ENCODE measurements at regions not wholly inside any gene's neighbourhood (a gene's known extent, or its start where the extent isn't known, plus 50 kb on each side); places are given as distances from the start of the nearest gene placed in this dataset.

GRCh38 chr3:107065094-107065861, 312.0 kb upstream of the CCDC54 start:
- DNase-seq (ENCODE audit: low read depth): no peak
- no peaks in the 10 kb centered on the region for H3K36me3 ChIP-seq (ENCODE audit: control insufficient read depth, insufficient read depth, low read length)
- no peak overlapping the region for H3K4me3 ChIP-seq (ENCODE audit: low read depth, low read length)
- CTCF ChIA-PET: interaction anchor here (0.5 to 1.8 kb wide), 12 partner anchors 10 to 1514 kb away, joined by 3 to 9 read pairs (median 4); no protein-coding TSS in a partner anchor
- no peaks in the 10 kb centered on the region for H3K27me3 ChIP-seq (ENCODE audit: control insufficient read depth, insufficient read depth, low read length)
- TF ChIP-seq, protein P1, sequence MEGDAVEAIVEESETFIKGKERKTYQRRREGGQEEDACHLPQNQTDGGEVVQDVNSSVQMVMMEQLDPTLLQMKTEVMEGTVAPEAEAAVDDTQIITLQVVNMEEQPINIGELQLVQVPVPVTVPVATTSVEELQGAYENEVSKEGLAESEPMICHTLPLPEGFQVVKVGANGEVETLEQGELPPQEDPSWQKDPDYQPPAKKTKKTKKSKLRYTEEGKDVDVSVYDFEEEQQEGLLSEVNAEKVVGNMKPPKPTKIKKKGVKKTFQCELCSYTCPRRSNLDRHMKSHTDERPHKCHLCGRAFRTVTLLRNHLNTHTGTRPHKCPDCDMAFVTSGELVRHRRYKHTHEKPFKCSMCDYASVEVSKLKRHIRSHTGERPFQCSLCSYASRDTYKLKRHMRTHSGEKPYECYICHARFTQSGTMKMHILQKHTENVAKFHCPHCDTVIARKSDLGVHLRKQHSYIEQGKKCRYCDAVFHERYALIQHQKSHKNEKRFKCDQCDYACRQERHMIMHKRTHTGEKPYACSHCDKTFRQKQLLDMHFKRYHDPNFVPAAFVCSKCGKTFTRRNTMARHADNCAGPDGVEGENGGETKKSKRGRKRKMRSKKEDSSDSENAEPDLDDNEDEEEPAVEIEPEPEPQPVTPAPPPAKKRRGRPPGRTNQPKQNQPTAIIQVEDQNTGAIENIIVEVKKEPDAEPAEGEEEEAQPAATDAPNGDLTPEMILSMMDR (IDR thresholded peaks at IDR 0.05; ENCODE audit: insufficient read depth, low read depth, low read length): no peak
- POLR2A ChIA-PET: interaction anchor here (0.7 kb wide), 1 partner anchor 430 kb away, joined by 3 read pairs; no protein-coding TSS in a partner anchor

DNA sequence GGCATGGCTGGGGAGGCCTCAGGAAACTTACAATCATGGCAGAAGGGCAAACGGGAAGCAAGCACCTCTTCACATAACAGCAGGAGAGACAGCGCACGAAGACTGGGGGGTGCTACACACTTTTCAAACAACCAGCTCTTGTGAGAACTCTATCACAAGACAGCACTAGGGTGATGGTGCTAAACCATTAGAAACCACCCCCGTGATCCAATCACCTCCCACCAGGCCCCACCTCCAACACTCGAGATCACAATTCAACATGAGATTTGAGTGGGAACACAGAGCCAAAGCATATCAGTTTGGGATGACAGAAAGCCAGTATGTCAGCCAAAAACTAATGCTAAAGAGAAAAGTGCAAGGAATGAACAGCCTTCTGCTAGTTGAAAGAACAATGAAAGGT, 309.8 kb upstream of the CCDC54 start:
- Histone ChIP-seq H3K27me3 (ENCODE audit: control insufficient read depth, insufficient read depth, low read length) (no peaks in the 10 kb centered on the region), H3K36me3 (ENCODE audit: control insufficient read depth, insufficient read depth, low read length) (no peaks in the 10 kb centered on the region), H3K4me3 (ENCODE audit: low read depth, low read length) (no peak overlapping the region)
- ChIA-PET POLR2A (no interaction called here), CTCF (no interaction called here)
- TF ChIP-seq, protein P1 (IDR thresholded peaks at IDR 0.05; ENCODE audit: insufficient read depth, low read depth, low read length): no peak
- no peak for DNase-seq (ENCODE audit: low read depth)

DNA sequence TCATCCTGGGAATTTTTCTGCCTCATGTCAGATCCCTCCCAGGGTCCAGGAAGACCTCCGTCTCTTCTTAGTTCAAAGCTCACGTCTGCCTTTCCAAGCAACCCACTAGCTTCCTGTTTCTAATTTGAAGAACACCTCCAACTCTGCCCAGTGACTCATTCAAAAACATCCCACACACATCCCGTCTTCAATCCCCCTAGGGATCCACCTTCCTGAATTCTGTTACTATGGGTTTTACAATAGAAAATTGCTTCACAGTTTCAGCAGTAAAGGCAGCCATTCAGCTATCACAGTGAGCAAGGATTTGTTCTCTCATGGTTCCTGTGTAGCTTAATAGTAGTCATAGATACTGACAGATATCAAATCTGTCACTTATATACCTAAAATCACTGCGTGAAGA, 308.3 kb upstream of the CCDC54 start:
- DNase-seq (ENCODE audit: low read depth): peak; percentile 31
- H3K36me3 ChIP-seq (ENCODE audit: control insufficient read depth, insufficient read depth, low read length): no peaks in the 10 kb centered on the region
- TF ChIP-seq, protein P1 (IDR thresholded peaks at IDR 0.05; ENCODE audit: insufficient read depth, low read depth, low read length): no peak
- H3K4me3 ChIP-seq (ENCODE audit: low read depth, low read length): no peak overlapping the region
- ChIA-PET POLR2A (no interaction called here), CTCF (interaction anchor here (0.8 kb wide), 1 partner anchor 1380 kb away, joined by 3 read pairs; no protein-coding TSS in a partner anchor)
- H3K27me3 ChIP-seq (ENCODE audit: control insufficient read depth, insufficient read depth, low read length): no peaks in the 10 kb centered on the region

GRCh38 chr3:107076946-107077345, 300.3 kb upstream of the CCDC54 start:
- H3K27me3 ChIP-seq (ENCODE audit: control insufficient read depth, insufficient read depth, low read length): no peaks in the 10 kb centered on the region
- DNase-seq (ENCODE audit: low read depth): no peak
- CTCF ChIA-PET: interaction anchor here (0.8 to 1.3 kb wide), 2 partner anchors 12 kb away, joined by 4 read pairs; no protein-coding TSS in a partner anchor
- TF ChIP-seq, protein P1 (IDR thresholded peaks at IDR 0.05; ENCODE audit: insufficient read depth, low read depth, low read length): no peak
- no peaks in the 10 kb centered on the region for H3K36me3 ChIP-seq (ENCODE audit: control insufficient read depth, insufficient read depth, low read length)
- no peak overlapping the region for H3K4me3 ChIP-seq (ENCODE audit: low read depth, low read length)
- POLR2A ChIA-PET: no interaction called here

GRCh38 chr3:107077391-107077790, 299.8 kb upstream of the CCDC54 start:
- Histone ChIP-seq H3K36me3 (ENCODE audit: control insufficient read depth, insufficient read depth, low read length) (no peaks in the 10 kb centered on the region), H3K4me3 (ENCODE audit: low read depth, low read length) (no peak overlapping the region), H3K27me3 (ENCODE audit: control insufficient read depth, insufficient read depth, low read length) (no peaks in the 10 kb centered on the region)
- no peak for DNase-seq (ENCODE audit: low read depth)
- CTCF ChIA-PET: interaction anchor here (0.8 to 1.6 kb wide), 3 partner anchors 11 to 43 kb away, joined by 4 read pairs; no protein-coding TSS in a partner anchor
- TF ChIP-seq, protein P1 (IDR thresholded peaks at IDR 0.05; ENCODE audit: insufficient read depth, low read depth, low read length): no peak
- POLR2A ChIA-PET: no interaction called here
